Stimulated activated CD8-positive, alpha-beta memory T cell treated with anti-CD3 and anti-CD28 coated beads, Interleukin-12 subunit alpha, Interleukin-12 subunit beta, amount 100 ng/mL, for 24 hours (primary cell): ENCODE measurements at regions not wholly inside any gene's neighbourhood (a gene's known extent, or its start where the extent isn't known, plus 50 kb on each side); places are given as distances from the start of the nearest gene placed in this dataset.

Source experiments
- DNase-seq: peaks from one replicate; pipeline ENCODE4 v3.0.0-alpha.2; 2020; ENCODE audit errors: extremely low read depth

- no peak for DNase-seq
Observed at GRCh38 chr3:72490688-72491435, 357.4 kb downstream of the SHQ1 start.

DNA sequence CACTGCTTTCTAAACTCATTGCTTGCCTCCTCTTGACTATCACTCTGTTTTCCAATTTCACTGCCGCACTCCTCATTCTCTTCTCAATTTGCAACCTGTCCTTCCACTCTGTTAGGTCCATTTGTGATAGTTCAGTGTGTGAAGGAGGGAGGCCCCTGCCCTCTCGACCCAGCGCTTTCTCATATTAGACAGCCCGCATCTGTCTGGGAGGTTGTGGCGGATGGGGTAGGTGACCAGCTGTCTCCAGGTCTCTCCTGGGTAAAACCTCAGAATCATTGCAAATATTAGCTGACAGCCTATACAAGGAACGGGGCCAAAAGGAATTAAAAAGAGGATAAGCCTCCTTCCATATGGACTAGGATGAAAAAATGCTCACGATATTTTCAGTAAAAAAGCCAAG lies 358.3 kb downstream of the SHQ1 start:
- no peak for DNase-seq

DNA sequence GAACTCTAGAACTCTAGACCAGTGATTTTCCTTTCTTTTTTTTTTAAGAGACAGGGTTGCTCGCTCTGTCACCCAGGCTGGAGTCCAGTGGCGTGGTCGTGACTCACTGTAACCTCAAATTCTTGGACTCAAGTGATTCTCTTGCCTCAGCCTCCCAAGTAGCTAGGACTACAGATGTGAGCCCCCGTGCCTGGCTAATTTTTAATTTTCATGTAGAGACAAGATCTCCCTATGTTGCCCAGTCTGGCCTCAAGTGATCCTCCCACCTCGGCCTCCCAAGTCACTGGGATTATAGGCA lies 359.6 kb downstream of the SHQ1 start:
- no peak for DNase-seq

DNA sequence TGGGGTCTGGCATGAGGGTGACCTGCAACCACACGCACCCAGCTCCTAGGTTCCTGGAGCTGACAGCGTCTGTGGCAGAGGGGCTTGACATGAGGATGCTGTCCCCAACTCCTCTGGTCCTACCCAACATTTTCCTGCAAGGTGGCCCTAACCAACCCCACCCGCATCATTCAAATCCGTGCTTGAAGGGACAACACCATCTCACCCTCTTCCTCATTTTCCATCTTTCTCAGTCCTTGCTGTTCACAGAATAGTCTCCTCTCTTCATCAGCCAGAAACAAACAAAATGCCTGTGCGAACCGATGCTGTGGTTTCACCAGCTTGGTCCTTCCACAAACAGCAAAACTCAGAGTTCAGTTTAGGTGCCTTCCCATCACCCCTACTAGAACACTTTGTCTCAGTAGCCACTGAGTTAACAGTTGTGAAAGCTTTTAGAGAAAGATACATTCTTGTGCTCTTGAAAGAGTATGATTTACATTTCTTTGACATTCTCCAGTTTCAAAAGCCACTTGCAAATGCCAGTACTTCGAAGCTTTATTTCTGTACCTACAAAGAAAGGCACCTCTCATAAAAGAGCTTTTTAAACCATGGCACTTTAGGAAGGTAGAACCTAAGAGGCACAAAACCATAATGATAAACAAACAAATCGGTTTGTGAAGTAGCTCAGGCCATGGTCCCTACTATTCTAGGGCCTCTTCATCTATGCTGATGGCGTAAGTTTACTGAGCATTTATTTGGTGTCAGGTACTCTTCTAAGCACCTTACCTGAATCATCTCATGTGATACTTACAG lies 360.1 kb downstream of the SHQ1 start:
- no peak for DNase-seq

GRCh38 chr3:72487078-72487765 lies 361.0 kb downstream of the SHQ1 start:
- peak; percentile 25 for DNase-seq

DNA sequence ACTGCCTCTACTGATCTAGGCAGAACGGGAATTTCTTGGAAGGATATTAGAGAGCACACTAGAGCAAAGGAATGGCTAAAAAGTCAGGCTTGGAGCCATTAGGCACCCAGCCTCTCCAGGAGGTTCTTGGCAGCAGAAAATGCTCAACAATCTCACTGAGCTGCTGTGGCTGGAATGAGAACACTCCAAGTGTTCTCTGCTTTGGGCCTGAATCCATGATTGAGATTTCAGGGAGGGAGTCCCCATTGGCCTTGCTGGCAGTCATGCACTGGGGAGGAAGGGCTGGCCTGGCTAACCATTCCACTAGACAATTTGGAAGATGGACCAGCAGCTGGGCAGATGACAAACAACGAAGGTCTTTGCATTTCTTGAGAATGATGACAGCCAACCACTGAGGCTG lies 362.6 kb downstream of the SHQ1 start:
- DNase-seq, result no peak

GRCh38 chr3:72483554-72484104 lies 364.6 kb downstream of the SHQ1 start:
- no peak for DNase-seq

GRCh38 chr3:72482589-72483321 lies 365.5 kb downstream of the SHQ1 start:
- peak; percentile 61 for DNase-seq

- DNase-seq, result no peak
Observed at GRCh38 chr3:72481542-72481941, 366.7 kb downstream of the SHQ1 start.

DNA sequence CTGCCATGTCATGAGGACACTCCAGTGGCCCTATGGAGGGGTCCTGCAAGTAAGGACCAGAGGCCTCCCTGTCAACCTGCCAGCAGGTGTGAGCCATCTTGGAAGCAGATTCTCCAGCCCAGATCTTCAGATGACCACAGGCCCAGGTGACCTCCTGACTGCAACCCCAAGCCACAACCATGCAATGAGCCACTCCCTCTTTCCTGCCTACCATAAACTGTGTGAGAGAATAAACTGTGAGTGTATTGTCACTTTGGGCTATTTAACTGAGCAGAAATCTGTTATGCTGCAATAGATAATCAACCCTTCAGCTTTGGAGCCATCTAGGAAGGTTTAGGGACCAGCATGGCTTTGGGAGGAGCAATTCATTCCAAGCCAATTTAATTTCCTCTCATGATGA lies 367.9 kb downstream of the SHQ1 start:
- no peak for DNase-seq

DNA sequence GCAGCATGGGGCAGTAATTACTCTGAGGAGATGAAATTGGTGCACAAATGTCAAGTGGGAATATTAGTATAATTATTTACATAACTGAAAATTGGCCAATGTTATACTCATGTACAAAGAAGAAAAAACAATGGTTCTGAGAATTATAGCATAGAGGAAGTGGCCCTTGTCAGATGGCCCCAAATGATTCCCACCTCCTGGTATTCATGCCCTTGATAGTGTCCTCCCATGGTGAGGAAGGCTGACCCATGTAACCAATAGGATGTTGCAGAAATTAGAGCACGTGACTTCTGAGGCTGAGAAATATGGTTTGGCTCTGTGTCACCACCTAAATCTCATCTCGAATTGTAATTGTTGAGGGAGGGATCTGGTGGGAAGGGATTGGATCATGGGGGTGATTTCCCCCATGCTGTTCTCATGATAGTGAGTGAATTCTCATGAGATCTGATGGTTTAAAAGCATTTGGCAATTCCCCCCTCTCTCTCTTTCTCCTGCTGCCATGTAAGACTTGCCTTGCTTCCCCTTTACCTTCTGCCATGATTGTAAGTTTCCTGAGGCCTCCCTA lies 368.5 kb downstream of the SHQ1 start:
- DNase-seq, result no peak

DNA sequence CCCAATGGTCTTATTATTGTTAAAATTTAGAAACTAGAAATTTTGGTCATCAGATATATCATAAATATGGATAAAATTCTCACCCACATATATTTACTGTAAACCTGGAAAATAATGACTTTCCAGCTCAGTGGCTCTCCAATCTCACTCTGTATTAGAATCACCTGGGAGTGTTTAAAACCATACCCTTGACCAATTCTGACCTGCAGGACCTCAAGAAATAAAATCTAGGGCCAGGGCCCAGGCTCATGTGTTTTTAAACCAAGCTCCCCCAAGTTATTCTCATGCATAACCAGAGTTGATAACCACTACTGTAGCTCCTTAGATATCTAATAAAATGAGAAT lies 372.1 kb downstream of the SHQ1 start:
- DNase-seq, result no peak

GRCh38 chr3:72475258-72476138 lies 372.7 kb downstream of the SHQ1 start:
- no peak for DNase-seq

- DNase-seq, result no peak
Observed at GRCh38 chr3:72474775-72475174, 373.5 kb downstream of the SHQ1 start.

DNA sequence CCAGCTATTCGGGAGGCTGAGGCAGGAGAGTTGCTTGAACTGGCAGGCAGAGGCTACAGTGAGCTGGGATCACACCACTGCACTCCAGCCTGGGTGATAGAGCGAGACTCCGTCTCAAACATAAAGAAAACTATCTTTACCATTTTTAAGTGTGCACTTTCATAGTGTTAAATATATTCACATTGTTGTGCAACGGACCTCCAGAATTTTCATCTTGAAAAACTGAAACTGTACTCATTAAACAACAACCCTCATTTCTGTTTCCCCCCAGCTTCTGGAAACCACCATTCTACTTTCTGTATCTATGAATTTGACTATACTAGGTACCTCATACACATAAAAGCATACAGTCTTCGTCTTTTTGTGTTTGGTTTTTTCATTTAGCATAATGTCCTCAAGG lies 375.1 kb downstream of the SHQ1 start:
- no peak for DNase-seq

DNA sequence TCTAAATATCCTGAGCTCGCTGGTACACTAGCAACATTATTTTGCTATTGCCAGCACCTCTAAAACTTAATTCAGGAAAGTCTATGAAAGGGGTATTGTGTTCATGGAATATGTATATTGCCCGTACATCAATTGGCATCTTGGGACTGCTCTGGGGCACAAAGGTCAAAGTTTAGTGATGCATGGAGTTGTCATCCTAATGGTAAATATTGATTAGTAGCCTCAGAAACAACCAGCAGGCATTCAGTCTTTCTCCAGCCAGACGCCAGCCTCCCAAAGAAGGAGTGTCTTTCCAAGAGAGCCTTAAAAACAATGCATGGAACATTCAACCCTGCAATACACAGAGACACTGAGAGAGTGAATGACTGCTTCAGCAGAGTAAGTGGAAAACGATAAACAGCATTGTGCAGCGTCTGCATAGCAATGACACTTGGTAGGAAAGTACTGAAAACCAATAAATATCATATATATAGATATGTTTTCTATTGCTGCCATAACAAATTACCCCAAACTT lies 377.3 kb downstream of the SHQ1 start:
- no peak for DNase-seq

GRCh38 chr3:72465853-72466252 lies 382.4 kb downstream of the SHQ1 start:
- DNase-seq, result no peak

GRCh38 chr3:72463083-72463482 lies 385.2 kb downstream of the SHQ1 start:
- DNase-seq, result no peak

GRCh38 chr3:72462595-72463011 lies 385.6 kb downstream of the SHQ1 start:
- DNase-seq, result no peak

DNA sequence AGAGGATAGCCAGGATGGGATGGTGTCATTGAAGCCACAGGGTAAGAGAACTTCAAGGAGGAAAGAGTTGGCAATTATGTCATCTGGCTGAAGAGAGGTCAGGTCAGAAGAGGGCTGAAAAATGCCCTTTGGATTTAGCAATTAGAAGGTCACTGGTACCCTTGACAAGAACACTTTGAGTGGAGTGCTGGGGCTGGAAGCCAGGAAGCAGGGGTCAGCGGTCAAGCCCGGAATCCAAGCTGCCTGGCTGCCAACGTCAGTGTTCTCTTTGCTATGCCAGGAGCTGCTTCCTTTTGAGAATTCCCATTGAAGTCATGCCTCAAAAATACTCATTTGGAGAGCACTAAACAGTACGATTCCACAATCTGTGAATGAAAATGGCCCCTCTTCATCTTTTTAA lies 386.5 kb downstream of the SHQ1 start:
- no peak for DNase-seq
